Right cardiac atrium (tissue), 5 donors: ENCODE measurements at regions not wholly inside any gene's neighbourhood (a gene's known extent, or its start where the extent isn't known, plus 50 kb on each side); places are given as distances from the start of the nearest gene placed in this dataset.

Experiments used
- ATAC-seq, 2 donors: fragments of 200-7000 bp; cut with Tn5 transposase; one replicate each; pipeline versions ENCODE4 v1.8.0 to v1.9.1; 2020; ENCODE audit warnings: moderate library complexity in 2 of 2, mild to moderate bottlenecking in 1 of 2
- DNase-seq, 3 donors: peaks; one replicate each; pipeline ENCODE4 v3.0.0-alpha.2; 2020
- H3K27ac ChIP-seq: one replicate; pipeline ENCODE4 v1.5.1; 2013; ENCODE audit warnings: mild to moderate bottlenecking, low read length, control low read depth, moderate library complexity
- H3K27me3 ChIP-seq: one replicate; pipeline ENCODE4 v1.6.1; 2013; ENCODE audit not compliant: control insufficient read depth, insufficient read depth
- H3K4me1 ChIP-seq: one replicate; pipeline ENCODE4 v1.6.1; 2013; ENCODE audit warnings: low read length; ENCODE audit not compliant: control insufficient read depth, insufficient read depth
- H3K4me3 ChIP-seq: one replicate; pipeline ENCODE4 v1.5.1; 2013; ENCODE audit warnings: low read length, control low read depth
- H3K9me3 ChIP-seq: one replicate; pipeline ENCODE4 v1.6.1; 2013; ENCODE audit warnings: low read length; ENCODE audit not compliant: control insufficient read depth
- WGBS: extraction: QIAGEN DNeasy Blood & Tissue Kit; methylation state at CpG from one replicate; pipeline ENCODE4 v1.1.7; 2013; 5-methylcytosine and 5-hydroxymethylcytosine counted together
- intact Hi-C, 4 donors: fragments of 100-400 bp; cut with DNase I; formaldehyde crosslinking; loops; one replicate each; pipeline versions ENCODE4 v1.11.0 to v1.14.0; 2022 to 2023
- donor health status: healthy with polysubstance abuse.
- donor health status: DM: no; HTN: yes; CAD: no.
- donor health status: DM: no; HTN: no; CAD: no.
- donor health status: DM: no; HTN: yes; CAD: no; lungs with severe emphysema.
- donor health status: DM: yes; HTN: yes; CAD: no.

DNA sequence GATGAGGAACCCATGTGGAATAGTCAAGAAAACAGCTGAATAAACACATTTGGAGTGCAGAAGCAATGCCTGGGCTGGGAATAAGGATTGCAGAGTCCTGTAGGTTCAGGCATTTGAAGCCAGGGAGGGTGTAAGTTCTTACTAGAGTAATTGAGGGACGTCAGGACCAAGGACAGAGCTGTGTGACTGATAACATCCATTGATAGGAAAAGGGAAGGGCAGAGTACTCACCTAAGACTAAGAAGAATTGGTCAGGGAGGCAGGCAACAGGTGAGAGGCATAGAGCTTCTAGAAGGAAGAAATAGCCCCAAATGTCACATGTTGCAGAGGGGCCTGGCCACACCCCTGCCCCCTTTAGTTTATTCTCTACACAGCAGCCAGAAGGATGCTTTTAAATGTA lies 79.8 kb upstream of the TMEM132E start:
- Histone ChIP-seq H3K27me3 (no peaks in the 10 kb centered on the region), H3K9me3 (no peaks in the 10 kb centered on the region), H3K4me3 (no peak overlapping the region), H3K4me1 (no peaks in the 10 kb centered on the region), H3K27ac (no peak overlapping the region)
- no peak for ATAC-seq
- intact Hi-C loops = no loop called here
- WGBS = 2% methylated on average over 1 of the region's 1 CpG
- no peak for DNase-seq

DNA sequence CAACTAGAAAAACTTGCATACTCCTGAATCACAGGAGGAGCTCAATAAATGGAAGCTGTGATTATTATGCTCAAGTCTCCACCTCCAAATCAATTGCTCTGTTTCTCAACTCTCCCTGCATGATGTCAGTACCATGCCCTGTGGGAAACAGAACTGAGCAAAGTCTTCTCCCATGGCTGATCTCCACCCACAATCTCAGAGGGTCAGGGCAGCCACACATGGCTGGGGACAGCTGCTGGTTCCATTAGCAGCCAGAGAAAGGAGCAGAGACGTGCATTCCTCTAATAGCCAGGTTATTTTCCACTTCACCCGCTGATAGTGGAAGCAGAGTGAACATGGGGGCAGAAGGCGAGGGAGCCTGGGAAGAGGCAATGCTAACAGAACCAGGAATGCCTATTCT lies 85.5 kb upstream of the TMEM132E start:
- 59% methylated on average over 3 of the region's 3 CpGs for WGBS
- Histone ChIP-seq H3K9me3 (no peaks in the 10 kb centered on the region), H3K4me1 (no peaks in the 10 kb centered on the region), H3K27ac (no peak overlapping the region), H3K27me3 (no peaks in the 10 kb centered on the region), H3K4me3 (no peak overlapping the region)
- intact Hi-C loops = no loop called here
- DNase-seq (no peak), ATAC-seq (no peak)

DNA sequence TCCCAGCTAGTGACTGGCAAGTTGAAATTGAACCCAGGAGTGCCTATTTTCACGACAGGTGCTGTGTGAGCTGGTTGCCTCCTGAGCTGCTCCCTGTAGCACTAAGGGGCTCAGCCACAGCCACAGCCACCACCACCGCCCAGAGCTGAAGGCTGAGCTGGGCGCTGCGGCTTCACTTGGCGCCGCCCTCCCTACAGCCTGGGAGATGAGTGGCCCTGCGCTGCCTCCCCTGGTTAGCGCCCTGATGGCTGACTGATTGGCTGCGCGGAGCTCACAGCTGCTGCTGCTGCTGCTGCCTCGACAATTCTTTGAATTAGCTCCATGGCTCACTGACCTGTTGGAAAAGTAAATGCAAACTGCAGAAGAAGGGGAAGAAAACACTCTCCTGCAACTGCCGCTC lies 91.8 kb upstream of the TMEM132E start:
- DNase-seq (no peak), ATAC-seq (no peak)
- WGBS = 20% methylated on average over 12 of the region's 12 CpGs
- H3K27me3 ChIP-seq = no peaks in the 10 kb centered on the region
- H3K4me1 ChIP-seq = no peaks in the 10 kb centered on the region
- no peak overlapping the region for H3K4me3 ChIP-seq
- H3K27ac ChIP-seq = no peak overlapping the region
- no peaks in the 10 kb centered on the region for H3K9me3 ChIP-seq
- intact Hi-C loops = no loop called here

DNA sequence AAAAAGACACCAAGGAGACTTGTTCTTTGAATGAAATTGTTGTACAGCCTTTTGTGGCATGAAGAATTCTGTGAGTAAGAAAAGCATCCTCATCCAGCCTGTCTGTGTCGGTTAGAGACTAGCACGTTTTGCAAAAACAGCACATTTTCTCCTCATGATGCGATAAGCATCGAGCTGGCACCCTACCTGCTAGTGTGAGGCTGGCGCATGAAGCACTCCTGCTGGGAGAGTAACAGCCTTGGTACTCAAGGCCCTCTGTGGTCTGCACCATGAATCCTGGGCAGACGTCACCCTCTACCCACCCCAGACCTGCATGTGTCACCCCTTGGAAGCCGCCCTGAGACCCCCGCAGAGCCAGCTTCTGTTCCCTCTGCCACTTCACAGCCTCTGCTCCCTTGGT lies 92.6 kb upstream of the TMEM132E start:
- WGBS = 58% methylated on average over 8 of the region's 8 CpGs
- no peak for DNase-seq
- no peak for ATAC-seq
- Histone ChIP-seq H3K27ac (no peak overlapping the region), H3K27me3 (no peaks in the 10 kb centered on the region), H3K9me3 (no peaks in the 10 kb centered on the region), H3K4me3 (no peak overlapping the region), H3K4me1 (no peaks in the 10 kb centered on the region)
- intact Hi-C loops = no loop called here

DNA sequence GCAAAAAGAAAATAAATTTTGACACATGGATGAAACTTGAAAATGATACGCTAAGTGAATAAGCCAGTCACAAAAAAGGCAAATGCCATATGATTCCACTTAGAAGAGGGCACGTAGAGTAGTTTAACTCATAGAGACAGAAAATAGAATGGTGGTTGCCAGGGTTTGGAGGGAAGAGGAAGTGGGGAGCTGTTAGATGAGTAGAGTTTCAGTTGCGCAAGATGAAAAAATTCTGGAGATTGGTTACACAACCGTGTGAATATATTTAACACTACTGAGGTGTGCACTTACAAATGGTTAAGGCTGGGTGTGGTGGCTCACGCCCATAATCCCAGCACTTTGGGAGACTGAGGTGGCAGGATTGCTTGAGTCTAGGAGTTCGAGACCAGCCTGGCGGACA lies 93.4 kb upstream of the TMEM132E start:
- 70% methylated on average over 7 of the region's 7 CpGs for WGBS
- Histone ChIP-seq H3K9me3 (no peaks in the 10 kb centered on the region), H3K27ac (no peak overlapping the region), H3K4me3 (no peak overlapping the region), H3K4me1 (no peaks in the 10 kb centered on the region), H3K27me3 (no peaks in the 10 kb centered on the region)
- ATAC-seq (no peak), DNase-seq (no peak)
- intact Hi-C loops = no loop called here

DNA sequence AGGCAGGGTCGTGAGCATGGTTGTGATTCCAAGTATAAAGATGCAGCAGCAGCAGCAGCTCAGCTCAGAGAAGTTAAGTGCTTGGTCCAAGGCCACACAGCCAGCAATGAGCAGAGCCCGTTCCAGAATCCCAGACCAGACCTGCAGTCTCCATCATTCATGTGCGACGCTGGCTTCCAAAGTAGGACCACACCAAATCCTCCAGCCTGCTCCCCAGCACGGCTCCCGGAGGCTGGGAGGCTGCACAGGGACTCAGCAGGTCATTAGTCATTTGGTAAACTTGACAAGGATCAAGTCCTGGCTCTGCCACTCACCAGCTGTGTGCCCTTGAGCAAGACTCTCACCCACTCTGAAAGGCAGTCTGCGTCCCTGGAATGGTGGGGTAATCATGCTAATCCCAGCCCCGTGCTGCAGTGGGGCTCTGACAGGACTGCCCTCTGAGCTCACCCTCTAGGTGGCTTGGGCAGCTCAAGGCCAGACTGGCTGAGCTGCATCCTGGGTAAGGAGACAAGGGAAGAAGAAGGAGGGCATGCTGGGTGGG lies 95.1 kb upstream of the TMEM132E start:
- no peaks in the 10 kb centered on the region for H3K4me1 ChIP-seq
- no peaks in the 10 kb centered on the region for H3K27me3 ChIP-seq
- no peak overlapping the region for H3K27ac ChIP-seq
- no peak for ATAC-seq
- DNase-seq = no peak
- 71% methylated on average over 8 of the region's 8 CpGs for WGBS
- H3K9me3 ChIP-seq = no peaks in the 10 kb centered on the region
- intact Hi-C loops = no loop called here
- no peak overlapping the region for H3K4me3 ChIP-seq

DNA sequence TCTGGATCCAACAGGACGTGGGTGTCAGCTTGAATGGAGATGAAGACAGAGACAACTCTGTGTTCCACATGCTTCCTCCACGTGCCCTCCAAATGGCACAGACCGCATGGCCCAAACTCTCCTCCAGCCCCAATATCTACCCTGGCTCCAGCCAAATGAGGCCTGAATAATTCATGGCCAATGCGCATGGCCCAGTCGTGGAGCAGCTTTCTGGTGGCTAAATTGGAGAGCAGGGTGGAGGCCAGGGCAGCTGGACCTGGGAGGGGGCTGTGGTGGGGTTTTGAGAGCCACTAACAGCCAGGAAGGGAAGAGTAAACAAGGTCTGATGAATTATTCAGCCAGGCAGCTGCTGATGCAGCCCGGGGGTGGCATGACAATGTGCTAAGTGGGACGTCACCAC lies 96.7 kb upstream of the TMEM132E start:
- intact Hi-C loops = no loop called here
- no peak overlapping the region for H3K4me3 ChIP-seq
- ATAC-seq (no peak), DNase-seq (no peak)
- H3K4me1 ChIP-seq = no peaks in the 10 kb centered on the region
- no peaks in the 10 kb centered on the region for H3K27me3 ChIP-seq
- whole genome bisulfite sequencing = 58% methylated on average over 7 of the region's 7 CpGs
- no peak overlapping the region for H3K27ac ChIP-seq
- no peaks in the 10 kb centered on the region for H3K9me3 ChIP-seq

DNA sequence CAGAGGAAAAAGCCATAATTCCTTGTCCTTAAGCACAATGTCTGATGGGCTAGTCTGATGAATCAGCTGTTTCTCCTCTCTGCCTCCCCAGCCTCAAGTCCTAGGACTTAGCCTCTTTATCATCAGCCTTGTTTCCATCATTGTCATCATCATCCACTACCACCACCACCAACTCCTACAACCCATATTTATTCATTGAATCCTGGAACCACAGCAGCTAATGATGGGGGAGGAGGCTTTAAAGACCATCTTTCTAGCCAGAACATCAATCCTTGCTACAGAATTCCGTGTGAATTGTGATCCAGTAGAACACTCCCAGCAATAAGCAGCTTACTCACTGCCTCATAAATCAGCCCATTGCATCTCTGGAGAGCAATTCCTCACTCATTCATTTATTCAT lies 97.6 kb upstream of the TMEM132E start:
- Histone ChIP-seq H3K9me3 (no peaks in the 10 kb centered on the region), H3K4me1 (no peaks in the 10 kb centered on the region), H3K27ac (no peak overlapping the region), H3K27me3 (no peaks in the 10 kb centered on the region), H3K4me3 (no peak overlapping the region)
- ATAC-seq (no peak), DNase-seq (no peak)
- 36% methylated on average over 1 of the region's 1 CpG for WGBS
- intact Hi-C loops = no loop called here

DNA sequence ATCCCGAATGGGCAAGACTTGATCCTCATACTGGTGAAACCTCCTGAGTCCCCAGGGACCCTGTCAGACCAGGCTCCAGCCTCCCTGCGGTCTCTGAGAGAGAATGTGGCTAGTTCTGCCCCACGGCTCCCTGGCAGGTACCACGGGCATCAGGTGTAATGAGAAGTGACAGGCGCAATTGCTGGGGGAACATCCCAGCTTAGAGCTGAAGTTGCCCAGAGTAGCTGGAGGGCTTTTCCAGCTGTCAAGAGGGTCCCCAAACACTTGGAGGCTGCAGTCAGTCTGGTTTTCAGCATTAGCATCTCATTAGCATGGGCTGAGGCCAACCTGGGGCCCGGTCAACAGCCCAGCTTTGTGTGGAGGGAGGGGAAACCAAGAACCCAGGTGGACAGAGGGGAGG lies 100.0 kb upstream of the TMEM132E start:
- intact Hi-C loops = no loop called here

DNA sequence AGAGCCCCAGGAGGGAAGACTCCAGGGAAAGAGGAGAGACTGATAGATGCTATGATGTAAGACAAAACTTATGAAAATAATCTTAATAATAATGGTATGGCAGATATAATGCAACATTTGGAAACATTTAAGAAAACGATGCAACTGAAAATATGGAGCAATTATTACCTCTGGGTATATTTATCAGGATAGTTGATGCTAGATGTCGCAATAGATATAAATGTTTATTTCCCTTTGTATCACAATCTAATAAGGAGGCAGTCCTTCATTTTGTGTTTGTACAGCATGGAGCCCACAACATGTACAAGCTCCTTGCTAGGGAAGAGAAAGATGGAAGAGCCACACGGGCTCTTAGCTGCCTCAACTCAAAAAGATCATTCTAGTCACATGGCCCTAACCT lies 101.1 kb upstream of the TMEM132E start:
- DNase-seq (no peak), ATAC-seq (no peak)
- H3K4me1 ChIP-seq = no peaks in the 10 kb centered on the region
- H3K27me3 ChIP-seq = no peaks in the 10 kb centered on the region
- WGBS = 78% methylated on average over 3 of the region's 3 CpGs
- intact Hi-C loops = no loop called here
- H3K9me3 ChIP-seq = no peaks in the 10 kb centered on the region
- no peak overlapping the region for H3K4me3 ChIP-seq
- no peak overlapping the region for H3K27ac ChIP-seq

More for the DNA sequence above, 100.0 kb upstream of the TMEM132E start:
- H3K27me3 ChIP-seq = no peaks in the 10 kb centered on the region
- no peak overlapping the region for H3K27ac ChIP-seq
- no peaks in the 10 kb centered on the region for H3K4me1 ChIP-seq
- no peaks in the 10 kb centered on the region for H3K9me3 ChIP-seq
- DNase-seq (no peak), ATAC-seq (no peak)
- 61% methylated on average over 6 of the region's 6 CpGs for WGBS
- H3K4me3 ChIP-seq = no peak overlapping the region

DNA sequence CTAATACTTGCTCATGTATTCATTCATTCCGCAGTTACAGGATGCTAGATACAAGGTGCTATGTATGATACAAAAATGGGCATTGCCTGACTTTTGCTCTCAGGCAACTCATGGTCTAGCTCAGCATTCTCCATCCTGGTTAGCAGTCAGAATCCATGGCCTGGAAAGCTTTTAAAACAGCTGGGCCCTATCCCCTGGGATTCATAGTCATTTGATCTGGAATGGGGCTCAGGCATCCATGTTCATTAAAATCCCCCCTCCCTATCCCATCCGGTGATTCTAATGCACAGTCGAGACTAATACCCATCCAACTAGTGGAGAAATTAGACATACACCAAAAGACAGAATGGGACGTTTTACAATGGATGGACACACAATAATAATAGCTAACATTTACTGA lies 104.1 kb upstream of the TMEM132E start:
- Histone ChIP-seq H3K9me3 (no peaks in the 10 kb centered on the region), H3K27me3 (no peaks in the 10 kb centered on the region), H3K4me1 (no peaks in the 10 kb centered on the region), H3K4me3 (no peak overlapping the region), H3K27ac (no peak overlapping the region)
- ATAC-seq (no peak), DNase-seq (no peak)
- intact Hi-C loops = no loop called here
- WGBS = 80% methylated on average over 4 of the region's 4 CpGs

DNA sequence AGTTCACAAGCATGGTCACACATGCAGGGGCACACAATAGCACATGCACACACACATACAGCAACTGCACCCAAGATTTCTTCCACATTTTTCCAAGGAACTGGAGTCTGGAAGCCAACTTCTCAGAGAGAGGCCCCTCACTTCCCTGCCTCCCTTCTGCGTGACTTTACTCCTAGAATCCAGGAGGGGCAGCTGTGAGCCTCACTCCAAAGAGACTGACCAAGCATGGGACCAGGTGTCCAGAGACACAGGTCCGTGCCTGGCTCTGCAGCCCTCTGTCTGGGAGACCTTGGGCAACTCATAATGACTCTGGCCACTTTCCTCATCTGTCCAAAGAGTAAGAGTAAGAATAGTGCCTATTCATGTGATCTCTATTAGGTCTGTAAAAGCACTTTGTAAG lies 104.7 kb upstream of the TMEM132E start:
- Histone ChIP-seq H3K9me3 (no peaks in the 10 kb centered on the region), H3K4me1 (no peaks in the 10 kb centered on the region), H3K27ac (no peak overlapping the region), H3K4me3 (no peak overlapping the region), H3K27me3 (no peaks in the 10 kb centered on the region)
- intact Hi-C loops = no loop called here
- WGBS = 53% methylated on average over 2 of the region's 2 CpGs
- ATAC-seq = no peak
- no peak for DNase-seq
